ENCODE measurements at regions not wholly inside any gene's neighbourhood (a gene's known extent, or its start where the extent isn't known, plus 50 kb on each side); places are given as distances from the start of the nearest gene placed in this dataset.

- no peaks in the 10 kb centered on the region for H3K36me3 ChIP-seq
- H3K4me3 ChIP-seq, result no peak overlapping the region
- no peaks in the 10 kb centered on the region for H3K27me3 ChIP-seq
- H3K9ac ChIP-seq, result no peak overlapping the region
- no peaks in the 10 kb centered on the region for H3K36me3 Mint-ChIP-seq
- no peak overlapping the region for H3K27ac Mint-ChIP-seq
- DNase-seq (ENCODE audit: low spot score), result no peak
- TF ChIP-seq EZH2 (IDR thresholded peaks at IDR 0.05) (no peak), EZH2phosphoT487 (IDR thresholded peaks at IDR 0.05) (no peak), CTCF (IDR thresholded peaks at IDR 0.05) (no peak)
- H3K79me2 ChIP-seq (ENCODE audit: low read depth), result no peaks in the 10 kb centered on the region
- H3K4me3 Mint-ChIP-seq, result no peak overlapping the region
- H3K4me1 Mint-ChIP-seq, result peaks cover 23% of the 10 kb centered on the region
- H3K9me3 ChIP-seq (ENCODE audit: low read depth), result no peaks in the 10 kb centered on the region
- peaks cover 3% of the 10 kb centered on the region for H3K27me3 Mint-ChIP-seq (ENCODE audit: insufficient read depth, low read depth)
- H4K20me1 ChIP-seq (ENCODE audit: low read depth), result no peaks in the 10 kb centered on the region
- H3K4me1 ChIP-seq, result peaks cover 32% of the 10 kb centered on the region
- no peaks in the 10 kb centered on the region for H3F3A ChIP-seq (ENCODE audit: low read depth)
- H2AFZ ChIP-seq (replicated peaks), result no peak overlapping the region
- H3K27ac ChIP-seq, result no peak overlapping the region
- H3K9me3 Mint-ChIP-seq, result peaks cover 9% of the 10 kb centered on the region
- H3K4me2 ChIP-seq, result no peak overlapping the region
These were observed 903.0 kb upstream of the ATXN8OS start for GRCh38 chr13:69204620-69205019.

- peak; percentile 42 for DNase-seq (ENCODE audit: low spot score)
- Histone ChIP-seq H2AFZ (replicated peaks) (no peak overlapping the region), H3K4me1 (peaks cover 41% of the 10 kb centered on the region), H3K79me2 (ENCODE audit: low read depth) (no peaks in the 10 kb centered on the region), H3K4me3 (no peak overlapping the region), H3K9ac (no peak overlapping the region), H3K36me3 (no peaks in the 10 kb centered on the region), H3F3A (ENCODE audit: low read depth) (no peaks in the 10 kb centered on the region), H3K9me3 (ENCODE audit: low read depth) (no peaks in the 10 kb centered on the region), H4K20me1 (ENCODE audit: low read depth) (no peaks in the 10 kb centered on the region), H3K27me3 (no peaks in the 10 kb centered on the region), H3K27ac (peak overlapping the region; percentile 4), H3K4me2 (peak overlapping the region; percentile 43)
- Mint-ChIP-seq H3K27ac (no peak overlapping the region), H3K4me3 (no peak overlapping the region), H3K9me3 (peaks cover 9% of the 10 kb centered on the region), H3K4me1 (peaks cover 31% of the 10 kb centered on the region), H3K27me3 (ENCODE audit: insufficient read depth, low read depth) (peaks cover 3% of the 10 kb centered on the region), H3K36me3 (no peaks in the 10 kb centered on the region)
- TF ChIP-seq EZH2phosphoT487 (IDR thresholded peaks at IDR 0.05), result no peak
- no peak for TF ChIP-seq EZH2 (IDR thresholded peaks at IDR 0.05)
- no peak for TF ChIP-seq CTCF (IDR thresholded peaks at IDR 0.05)
These were observed 904.6 kb upstream of the ATXN8OS start for GRCh38 chr13:69202996-69203395.

- H3K4me3 ChIP-seq, result no peak overlapping the region
- no peaks in the 10 kb centered on the region for H4K20me1 ChIP-seq (ENCODE audit: low read depth)
- no peak overlapping the region for H3K27ac Mint-ChIP-seq
- H3K9me3 Mint-ChIP-seq, result no peaks in the 10 kb centered on the region
- H3K4me1 Mint-ChIP-seq, result peaks cover 31% of the 10 kb centered on the region
- H3K9ac ChIP-seq, result no peak overlapping the region
- H3K4me1 ChIP-seq, result peaks cover 41% of the 10 kb centered on the region
- TF ChIP-seq EZH2phosphoT487 (IDR thresholded peaks at IDR 0.05) (no peak), CTCF (IDR thresholded peaks at IDR 0.05) (no peak), EZH2 (IDR thresholded peaks at IDR 0.05) (no peak)
- H3K4me3 Mint-ChIP-seq, result peak overlapping the region; percentile 8
- no peaks in the 10 kb centered on the region for H3K79me2 ChIP-seq (ENCODE audit: low read depth)
- no peaks in the 10 kb centered on the region for H3K27me3 Mint-ChIP-seq (ENCODE audit: insufficient read depth, low read depth)
- no peak overlapping the region for H3K27ac ChIP-seq
- H3K9me3 ChIP-seq (ENCODE audit: low read depth), result no peaks in the 10 kb centered on the region
- H2AFZ ChIP-seq (replicated peaks), result no peak overlapping the region
- H3K36me3 ChIP-seq, result no peaks in the 10 kb centered on the region
- H3K4me2 ChIP-seq, result peak overlapping the region; percentile 62
- H3K27me3 ChIP-seq, result no peaks in the 10 kb centered on the region
- no peaks in the 10 kb centered on the region for H3K36me3 Mint-ChIP-seq
- DNase-seq (ENCODE audit: low spot score), result peak; percentile 81
- H3F3A ChIP-seq (ENCODE audit: low read depth), result no peaks in the 10 kb centered on the region
These were observed 908.0 kb upstream of the ATXN8OS start for GRCh38 chr13:69199664-69200063.

Measured in neural progenitor cell (in vitro differentiated cells).